Kidney epithelial cell (primary cell): ENCODE measurements at regions not wholly inside any gene's neighbourhood (a gene's known extent, or its start where the extent isn't known, plus 50 kb on each side); places are given as distances from the start of the nearest gene placed in this dataset.

Source experiments
- DNase-seq: peaks from one replicate; pipeline ENCODE4 v3.0.0-alpha.2; 2010; ENCODE audit warnings: low read depth
- H3K27me3 ChIP-seq: 2 replicates; pipeline ENCODE4 v1.6.0; 2011; ENCODE audit warnings: low read length; ENCODE audit not compliant: control insufficient read depth, insufficient read depth
- H3K36me3 ChIP-seq: 2 replicates; pipeline ENCODE4 v1.5.1; 2011; ENCODE audit warnings: low read length; ENCODE audit not compliant: control insufficient read depth, insufficient read depth
- H3K4me3 ChIP-seq: 2 replicates; pipeline ENCODE4 v1.5.1; 2011; ENCODE audit warnings: low read depth, mild to moderate bottlenecking, control low read depth, low read length
- CTCF ChIP-seq: IDR thresholded peaks from 2 replicates; pipeline ENCODE4 v1.5.1; 2011; ENCODE audit warnings: mild to moderate bottlenecking, moderate library complexity, low read length, control low read depth, inconsistent platforms; ENCODE audit not compliant: insufficient read depth, poor library complexity, severe bottlenecking

GRCh38 chr3:104989878-104990277 lies 376.8 kb upstream of the ALCAM start:
- no peaks in the 10 kb centered on the region for H3K36me3 ChIP-seq
- DNase-seq = no peak

GRCh38 chr3:104990758-104991157 lies 376.0 kb upstream of the ALCAM start:
- H3K36me3 ChIP-seq = no peaks in the 10 kb centered on the region
- H3K4me3 ChIP-seq = no peak overlapping the region
- no peak for DNase-seq
- no peaks in the 10 kb centered on the region for H3K27me3 ChIP-seq
- TF ChIP-seq CTCF = no peak

More at GRCh38 chr3:104989878-104990277, 376.8 kb upstream of the ALCAM start:
- no peak overlapping the region for H3K4me3 ChIP-seq
- no peaks in the 10 kb centered on the region for H3K27me3 ChIP-seq
- TF ChIP-seq CTCF = no peak

- no peak for TF ChIP-seq CTCF
- no peak overlapping the region for H3K4me3 ChIP-seq
- no peaks in the 10 kb centered on the region for H3K36me3 ChIP-seq
- H3K27me3 ChIP-seq = no peaks in the 10 kb centered on the region
- DNase-seq = no peak
These were observed 374.0 kb upstream of the ALCAM start for GRCh38 chr3:104992676-104993075.

GRCh38 chr3:105006164-105006563 lies 360.5 kb upstream of the ALCAM start:
- no peak for DNase-seq
- TF ChIP-seq CTCF = no peak
- Histone ChIP-seq H3K4me3 (no peak overlapping the region), H3K36me3 (no peaks in the 10 kb centered on the region), H3K27me3 (no peaks in the 10 kb centered on the region)

- no peaks in the 10 kb centered on the region for H3K36me3 ChIP-seq
- H3K27me3 ChIP-seq = no peaks in the 10 kb centered on the region
- DNase-seq = no peak
These were observed 353.1 kb upstream of the ALCAM start for GRCh38 chr3:105013657-105014056.

More at GRCh38 chr3:105013657-105014056, 353.1 kb upstream of the ALCAM start:
- no peak overlapping the region for H3K4me3 ChIP-seq
- no peak for TF ChIP-seq CTCF
